NT2/D1 (cell line): ENCODE measurements at regions not wholly inside any gene's neighbourhood (a gene's known extent, or its start where the extent isn't known, plus 50 kb on each side); places are given as distances from the start of the nearest gene placed in this dataset.

Source experiments
- DNase-seq: peaks from one replicate; pipeline ENCODE4 v3.0.0-alpha.2; 2011; ENCODE audit warnings: low read depth, low spot score
- H3K27me3 ChIP-seq: 2 replicates; pipeline ENCODE4 v1.6.0; 2011; ENCODE audit warnings: mild to moderate bottlenecking; ENCODE audit not compliant: insufficient read length, insufficient read depth
- H3K36me3 ChIP-seq: 2 replicates; pipeline ENCODE4 v1.6.1; 2011; ENCODE audit warnings: mild to moderate bottlenecking, low read length, mixed read lengths; ENCODE audit not compliant: insufficient read depth, insufficient read length
- H3K4me1 ChIP-seq: 2 replicates; pipeline ENCODE4 v1.5.1; 2011; ENCODE audit not compliant: insufficient read depth, insufficient read length
- H3K4me3 ChIP-seq: 2 replicates; pipeline ENCODE4 v1.5.1; 2011; ENCODE audit warnings: low read depth; ENCODE audit not compliant: insufficient read length
- H3K9ac ChIP-seq: 2 replicates; pipeline ENCODE4 v1.6.0; 2011; ENCODE audit warnings: low read depth; ENCODE audit not compliant: insufficient read length
- H3K9me3 ChIP-seq: 2 replicates; pipeline ENCODE4 v1.5.1; 2011; ENCODE audit warnings: mild to moderate bottlenecking, low read length; ENCODE audit not compliant: insufficient read depth
- SUZ12 ChIP-seq: IDR thresholded peaks from 2 replicates; pipeline ENCODE4 v1.6.1; 2011; ENCODE audit not compliant: insufficient read length, insufficient read depth; ENCODE audit errors: extremely low read depth
- YY1 ChIP-seq: IDR thresholded peaks from 2 replicates; pipeline ENCODE4 v1.6.1; 2011; ENCODE audit not compliant: insufficient read length, insufficient read depth
- ZNF274 ChIP-seq: IDR thresholded peaks from 2 replicates; pipeline ENCODE4 v1.6.1; 2011; ENCODE audit warnings: mild to moderate bottlenecking, low read depth, low read length

DNA sequence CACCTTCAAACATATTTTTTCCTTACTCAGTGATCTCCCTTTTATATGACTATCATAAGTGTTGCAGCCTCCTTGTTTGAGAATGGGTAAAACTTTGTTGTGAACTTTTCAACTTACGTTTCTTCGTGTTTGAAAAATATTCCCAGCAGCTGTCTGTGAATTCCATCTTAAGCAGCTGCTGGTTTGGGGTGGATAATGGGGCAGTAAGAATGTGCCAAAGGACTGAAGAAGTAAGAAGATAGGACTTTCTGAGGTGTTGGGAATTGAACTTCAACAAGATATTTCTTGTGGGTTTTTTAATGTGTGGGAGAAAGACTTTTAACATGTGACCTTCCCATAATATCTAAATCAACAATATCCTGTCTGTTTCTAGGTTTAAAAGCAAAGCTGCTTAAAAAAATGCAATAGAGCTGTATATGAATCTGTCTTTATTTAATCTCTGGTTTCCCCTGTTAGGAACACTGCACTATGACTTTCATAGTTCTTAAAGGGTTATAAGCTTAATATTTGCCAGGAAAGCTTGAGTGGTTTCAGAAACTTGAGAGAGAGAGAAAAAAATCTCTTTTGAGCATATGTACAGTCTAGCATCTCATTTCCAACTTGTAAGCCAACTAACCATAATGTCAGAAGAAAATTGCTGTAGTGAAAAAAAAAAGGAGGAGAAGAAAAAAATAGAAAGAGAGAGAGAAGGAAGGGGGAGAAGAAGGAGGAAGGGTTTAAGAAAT is 1659.2 kb upstream of the FLRT2 start:
- Histone ChIP-seq H3K9ac (no peak overlapping the region), H3K9me3 (no peaks in the 10 kb centered on the region), H3K4me1 (no peaks in the 10 kb centered on the region), H3K4me3 (no peak overlapping the region), H3K27me3 (no peaks in the 10 kb centered on the region), H3K36me3 (no peaks in the 10 kb centered on the region)
- no peak for DNase-seq
- no peak for TF ChIP-seq ZNF274
- no peak for TF ChIP-seq SUZ12
- no peak for TF ChIP-seq YY1

DNA sequence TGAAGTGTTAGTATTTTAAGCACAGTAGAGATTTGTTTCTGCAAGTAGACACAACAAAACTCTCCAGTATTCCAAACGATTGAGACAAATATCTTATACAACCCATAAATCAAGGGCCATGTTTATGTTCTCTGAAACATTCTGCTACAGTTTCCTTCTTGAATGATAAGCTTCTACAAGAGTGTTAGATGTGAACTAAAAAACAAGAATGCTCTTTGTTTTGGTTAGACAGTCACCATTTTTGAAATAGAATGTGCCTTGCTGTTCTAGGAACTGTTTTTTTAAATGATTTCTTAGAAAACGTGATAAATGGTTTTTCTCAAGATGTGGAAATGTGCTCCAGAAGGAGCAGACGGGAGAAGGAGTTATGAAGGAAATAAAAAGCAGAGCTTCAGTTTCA is 1656.3 kb upstream of the FLRT2 start:
- no peaks in the 10 kb centered on the region for H3K36me3 ChIP-seq
- H3K9ac ChIP-seq = no peak overlapping the region
- DNase-seq = no peak
- TF ChIP-seq ZNF274 = no peak
- no peak for TF ChIP-seq YY1
- TF ChIP-seq SUZ12 = no peak
- H3K4me1 ChIP-seq = no peaks in the 10 kb centered on the region
- H3K27me3 ChIP-seq = no peaks in the 10 kb centered on the region
- no peaks in the 10 kb centered on the region for H3K9me3 ChIP-seq
- no peak overlapping the region for H3K4me3 ChIP-seq

- Histone ChIP-seq H3K4me1 (no peaks in the 10 kb centered on the region), H3K4me3 (no peak overlapping the region), H3K9ac (no peak overlapping the region), H3K36me3 (no peaks in the 10 kb centered on the region), H3K27me3 (no peaks in the 10 kb centered on the region), H3K9me3 (no peaks in the 10 kb centered on the region)
- DNase-seq = no peak
- TF ChIP-seq SUZ12 (no peak), YY1 (no peak), ZNF274 (no peak)
Observed at GRCh38 chr14:83874662-83875061, 1655.3 kb upstream of the FLRT2 start.

GRCh38 chr14:83883732-83884131 is 1646.2 kb upstream of the FLRT2 start:
- TF ChIP-seq YY1 (no peak), SUZ12 (no peak), ZNF274 (no peak)
- Histone ChIP-seq H3K36me3 (no peaks in the 10 kb centered on the region), H3K9me3 (no peaks in the 10 kb centered on the region), H3K9ac (no peak overlapping the region), H3K4me1 (no peaks in the 10 kb centered on the region), H3K27me3 (no peaks in the 10 kb centered on the region), H3K4me3 (no peak overlapping the region)
- no peak for DNase-seq

- TF ChIP-seq SUZ12 (no peak), YY1 (no peak), ZNF274 (no peak)
- no peak overlapping the region for H3K4me3 ChIP-seq
- H3K36me3 ChIP-seq = no peaks in the 10 kb centered on the region
- H3K27me3 ChIP-seq = no peaks in the 10 kb centered on the region
- DNase-seq = no peak
- no peaks in the 10 kb centered on the region for H3K9me3 ChIP-seq
- no peaks in the 10 kb centered on the region for H3K4me1 ChIP-seq
- H3K9ac ChIP-seq = no peak overlapping the region
Observed at GRCh38 chr14:83885837-83886293, 1644.1 kb upstream of the FLRT2 start.

DNA sequence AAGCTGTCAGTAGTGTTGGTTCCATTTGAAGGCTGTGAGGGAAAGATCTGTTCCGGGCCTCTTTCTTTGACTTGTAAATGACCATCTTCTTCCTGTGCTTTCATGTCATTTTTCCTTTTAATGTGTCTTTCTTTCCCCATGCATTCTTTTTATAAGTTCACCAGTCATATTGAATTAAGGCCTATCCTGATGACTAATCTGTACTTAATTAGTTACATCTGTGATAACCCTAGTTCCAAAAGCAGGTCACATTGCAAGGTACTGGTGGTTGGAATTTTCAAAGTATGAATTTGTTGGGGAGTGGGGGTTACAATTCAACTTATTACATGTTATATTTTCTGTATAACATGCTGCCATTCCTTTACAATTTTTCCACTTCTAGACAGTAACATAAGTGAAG is 1642.1 kb upstream of the FLRT2 start:
- Histone ChIP-seq H3K4me3 (no peak overlapping the region), H3K9ac (no peak overlapping the region), H3K9me3 (no peaks in the 10 kb centered on the region), H3K36me3 (no peaks in the 10 kb centered on the region), H3K4me1 (no peaks in the 10 kb centered on the region), H3K27me3 (no peaks in the 10 kb centered on the region)
- TF ChIP-seq YY1 (no peak), SUZ12 (no peak), ZNF274 (no peak)
- no peak for DNase-seq

GRCh38 chr14:83893447-83893846 is 1636.5 kb upstream of the FLRT2 start:
- Histone ChIP-seq H3K4me3 (no peak overlapping the region), H3K36me3 (no peaks in the 10 kb centered on the region), H3K9me3 (no peaks in the 10 kb centered on the region), H3K27me3 (no peaks in the 10 kb centered on the region), H3K9ac (no peak overlapping the region), H3K4me1 (no peaks in the 10 kb centered on the region)
- no peak for DNase-seq
- TF ChIP-seq ZNF274 (no peak), YY1 (no peak), SUZ12 (no peak)
